Liver (tissue), 8 donors: ENCODE measurements at regions not wholly inside any gene's neighbourhood (a gene's known extent, or its start where the extent isn't known, plus 50 kb on each side); places are given as distances from the start of the nearest gene placed in this dataset.

Experiments
- DNase-seq: peaks from one replicate; pipeline ENCODE4 v3.0.0-alpha.2; 2017; ENCODE audit warnings: low spot score
- H3K27ac ChIP-seq, 2 donors: one replicate each; pipeline ENCODE4 v1.7.0; 2013; ENCODE audit warnings: inconsistent platforms in 2 of 2, low read length in 2 of 2, control low read depth in 1 of 2, low read depth in 1 of 2, mild to moderate bottlenecking in 1 of 2
- H3K27me3 ChIP-seq, 4 donors: one replicate each; pipeline versions ENCODE4 v1.6.1 to v1.7.0; 2013; ENCODE audit warnings: low read length in 3 of 4, inconsistent platforms in 1 of 4, mild to moderate bottlenecking in 1 of 4, moderate library complexity in 1 of 4; ENCODE audit not compliant: control insufficient read depth in 4 of 4, insufficient read depth in 4 of 4
- H3K36me3 ChIP-seq, 4 donors: one replicate each; pipeline versions ENCODE4 v1.6.1 to v1.7.0; 2013; ENCODE audit warnings: low read length in 3 of 4, mild to moderate bottlenecking in 3 of 4, low read depth in 1 of 4, moderate library complexity in 1 of 4; ENCODE audit not compliant: control insufficient read depth in 4 of 4, insufficient read depth in 3 of 4
- H3K4me1 ChIP-seq, 4 donors: one replicate each; pipeline versions ENCODE4 v1.6.1 to v1.7.0; 2013; ENCODE audit warnings: low read length in 3 of 4, mild to moderate bottlenecking in 3 of 4, moderate library complexity in 1 of 4; ENCODE audit not compliant: control insufficient read depth in 4 of 4, insufficient read depth in 4 of 4
- H3K4me3 ChIP-seq, 3 donors: one replicate each; pipeline versions ENCODE4 v1.6.1 to v1.7.0; 2013; ENCODE audit warnings: low read length in 3 of 3, control low read depth in 1 of 3, low read depth in 1 of 3, mild to moderate bottlenecking in 1 of 3
- H3K9ac ChIP-seq, 2 donors: one replicate each; pipeline ENCODE4 v1.7.0; 2013; ENCODE audit warnings: low read length in 2 of 2, mild to moderate bottlenecking in 2 of 2, moderate library complexity in 2 of 2, control low read depth in 1 of 2, low read depth in 1 of 2
- H3K9me3 ChIP-seq, 4 donors: one replicate each; pipeline versions ENCODE4 v1.6.1 to v1.7.0; 2013; ENCODE audit warnings: low read length in 3 of 4; ENCODE audit not compliant: control insufficient read depth in 4 of 4
- ATF3 ChIP-seq: IDR thresholded peaks from 2 replicates; pipeline ENCODE4 v1.6.1; 2016; ENCODE audit warnings: antibody characterized with exemption
- CTCF ChIP-seq: fragments of 150-350 bp; IDR thresholded peaks from 2 replicates; pipeline ENCODE4 v1.5.1; 2017; ENCODE audit warnings: improper control_type of control experiment, low read depth, low read length; ENCODE audit not compliant: missing input control
- EGR1 ChIP-seq, 2 donors: IDR thresholded peaks; 2 replicates each; pipeline ENCODE4 v1.6.1; 2016 to 2018; ENCODE audit warnings: antibody characterized with exemption in 2 of 2, low read depth in 2 of 2
- FOXA1 ChIP-seq: IDR thresholded peaks from 2 replicates; pipeline ENCODE4 v1.6.1; 2016; ENCODE audit warnings: antibody characterized with exemption
- FOXA2 ChIP-seq: IDR thresholded peaks from 2 replicates; pipeline ENCODE4 v1.6.1; 2016; ENCODE audit warnings: antibody characterized with exemption
- GABPA ChIP-seq, 2 donors: IDR thresholded peaks in 1 of 2; conservative IDR thresholded peaks in 1 of 2; 2 replicates each; pipeline ENCODE4 v1.6.1; 2016; ENCODE audit warnings: antibody characterized with exemption in 2 of 2, mild to moderate bottlenecking in 1 of 2, moderate library complexity in 1 of 2
- HNF4A ChIP-seq, 2 donors: conservative IDR thresholded peaks; 2 replicates each; pipeline ENCODE4 v1.6.1; 2016; ENCODE audit warnings: antibody characterized with exemption in 2 of 2, mild to moderate bottlenecking in 2 of 2
- HNF4G ChIP-seq: IDR thresholded peaks from 2 replicates; pipeline ENCODE4 v1.6.1; 2016; ENCODE audit warnings: antibody characterized with exemption
- JUND ChIP-seq, 2 donors: IDR thresholded peaks; 2 replicates each; pipeline ENCODE4 v1.6.1; 2016; ENCODE audit warnings: antibody characterized with exemption in 2 of 2
- MAX ChIP-seq: IDR thresholded peaks from 2 replicates; pipeline ENCODE4 v1.6.1; 2016; ENCODE audit warnings: antibody characterized with exemption
- NR2F2 ChIP-seq: IDR thresholded peaks from 2 replicates; pipeline ENCODE4 v1.6.1; 2016; ENCODE audit warnings: antibody characterized with exemption
- RAD21 ChIP-seq, 2 donors: IDR thresholded peaks; 2 replicates each; pipeline ENCODE4 v1.6.1; 2016; ENCODE audit warnings: antibody characterized with exemption in 2 of 2, mild to moderate bottlenecking in 2 of 2
- RXRA ChIP-seq, 2 donors: IDR thresholded peaks; 2 replicates each; pipeline ENCODE4 v1.6.1; 2017 to 2018; ENCODE audit warnings: antibody characterized with exemption in 2 of 2, mild to moderate bottlenecking in 1 of 2
- SP1 ChIP-seq: IDR thresholded peaks from 2 replicates; pipeline ENCODE4 v1.6.1; 2018; ENCODE audit warnings: antibody characterized with exemption, mild to moderate bottlenecking
- TAF1 ChIP-seq: conservative IDR thresholded peaks from 2 replicates; pipeline ENCODE4 v1.6.1; 2016; ENCODE audit warnings: antibody characterized with exemption, mild to moderate bottlenecking
- YY1 ChIP-seq: IDR thresholded peaks from 2 replicates; pipeline ENCODE4 v1.6.1; 2016; ENCODE audit warnings: antibody characterized with exemption, mild to moderate bottlenecking
- WGBS: extraction: QIAGEN DNeasy Blood & Tissue Kit; methylation state at CpG from one replicate; pipeline ENCODE4 v1.1.7; 2013; 5-methylcytosine and 5-hydroxymethylcytosine counted together
- TF ChIP-seq, protein P1 (sequence below): IDR thresholded peaks from 2 replicates; pipeline ENCODE4 v1.6.1; 2016; ENCODE audit warnings: antibody characterized with exemption, mild to moderate bottlenecking
- TF ChIP-seq, protein P2 (sequence below): IDR thresholded peaks from 2 replicates; pipeline ENCODE4 v1.6.1; 2016; ENCODE audit warnings: antibody characterized with exemption
- donor health status: healthy.
- donor health status: healthy.
- donor health status: healthy.
- donor health status: healthy.
- donor health status: healthy.

GRCh38 chr9:23630488-23630887 lies 195.6 kb downstream of the ELAVL2 start:
- no peaks in the 10 kb centered on the region for H3K27me3 ChIP-seq
- H3K36me3 ChIP-seq = no peaks in the 10 kb centered on the region
- no peak overlapping the region for H3K27ac ChIP-seq
- no peak overlapping the region for H3K9ac ChIP-seq
- no peaks in the 10 kb centered on the region for H3K9me3 ChIP-seq
- 76% methylated on average over 2 of the region's 2 CpGs for WGBS
- no peak for DNase-seq
- no peak overlapping the region for H3K4me3 ChIP-seq
- no peak for TF ChIP-seq YY1
- TF ChIP-seq NR2F2 = no peak
- no peak for TF ChIP-seq TAF1
- TF ChIP-seq SP1 = no peak
- TF ChIP-seq JUND (IDR thresholded peaks at IDR 0.05) = no peak
- TF ChIP-seq FOXA2 = no peak
- TF ChIP-seq GABPA (IDR thresholded peaks at IDR 0.05 in 1 of 2, conservative IDR thresholded peaks at IDR 0.05 in 1 of 2) = no peak
- no peak for TF ChIP-seq EGR1 (IDR thresholded peaks at IDR 0.05; ENCODE audit: low read depth in 2 of 2)
- TF ChIP-seq, protein P1, sequence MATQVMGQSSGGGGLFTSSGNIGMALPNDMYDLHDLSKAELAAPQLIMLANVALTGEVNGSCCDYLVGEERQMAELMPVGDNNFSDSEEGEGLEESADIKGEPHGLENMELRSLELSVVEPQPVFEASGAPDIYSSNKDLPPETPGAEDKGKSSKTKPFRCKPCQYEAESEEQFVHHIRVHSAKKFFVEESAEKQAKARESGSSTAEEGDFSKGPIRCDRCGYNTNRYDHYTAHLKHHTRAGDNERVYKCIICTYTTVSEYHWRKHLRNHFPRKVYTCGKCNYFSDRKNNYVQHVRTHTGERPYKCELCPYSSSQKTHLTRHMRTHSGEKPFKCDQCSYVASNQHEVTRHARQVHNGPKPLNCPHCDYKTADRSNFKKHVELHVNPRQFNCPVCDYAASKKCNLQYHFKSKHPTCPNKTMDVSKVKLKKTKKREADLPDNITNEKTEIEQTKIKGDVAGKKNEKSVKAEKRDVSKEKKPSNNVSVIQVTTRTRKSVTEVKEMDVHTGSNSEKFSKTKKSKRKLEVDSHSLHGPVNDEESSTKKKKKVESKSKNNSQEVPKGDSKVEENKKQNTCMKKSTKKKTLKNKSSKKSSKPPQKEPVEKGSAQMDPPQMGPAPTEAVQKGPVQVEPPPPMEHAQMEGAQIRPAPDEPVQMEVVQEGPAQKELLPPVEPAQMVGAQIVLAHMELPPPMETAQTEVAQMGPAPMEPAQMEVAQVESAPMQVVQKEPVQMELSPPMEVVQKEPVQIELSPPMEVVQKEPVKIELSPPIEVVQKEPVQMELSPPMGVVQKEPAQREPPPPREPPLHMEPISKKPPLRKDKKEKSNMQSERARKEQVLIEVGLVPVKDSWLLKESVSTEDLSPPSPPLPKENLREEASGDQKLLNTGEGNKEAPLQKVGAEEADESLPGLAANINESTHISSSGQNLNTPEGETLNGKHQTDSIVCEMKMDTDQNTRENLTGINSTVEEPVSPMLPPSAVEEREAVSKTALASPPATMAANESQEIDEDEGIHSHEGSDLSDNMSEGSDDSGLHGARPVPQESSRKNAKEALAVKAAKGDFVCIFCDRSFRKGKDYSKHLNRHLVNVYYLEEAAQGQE = no peak
- no peak for TF ChIP-seq HNF4A (conservative IDR thresholded peaks at IDR 0.05)
- no peak for TF ChIP-seq FOXA1
- TF ChIP-seq CTCF = no peak
- TF ChIP-seq RXRA (IDR thresholded peaks at IDR 0.05) = no peak
- TF ChIP-seq HNF4G = no peak
- TF ChIP-seq, protein P2, sequence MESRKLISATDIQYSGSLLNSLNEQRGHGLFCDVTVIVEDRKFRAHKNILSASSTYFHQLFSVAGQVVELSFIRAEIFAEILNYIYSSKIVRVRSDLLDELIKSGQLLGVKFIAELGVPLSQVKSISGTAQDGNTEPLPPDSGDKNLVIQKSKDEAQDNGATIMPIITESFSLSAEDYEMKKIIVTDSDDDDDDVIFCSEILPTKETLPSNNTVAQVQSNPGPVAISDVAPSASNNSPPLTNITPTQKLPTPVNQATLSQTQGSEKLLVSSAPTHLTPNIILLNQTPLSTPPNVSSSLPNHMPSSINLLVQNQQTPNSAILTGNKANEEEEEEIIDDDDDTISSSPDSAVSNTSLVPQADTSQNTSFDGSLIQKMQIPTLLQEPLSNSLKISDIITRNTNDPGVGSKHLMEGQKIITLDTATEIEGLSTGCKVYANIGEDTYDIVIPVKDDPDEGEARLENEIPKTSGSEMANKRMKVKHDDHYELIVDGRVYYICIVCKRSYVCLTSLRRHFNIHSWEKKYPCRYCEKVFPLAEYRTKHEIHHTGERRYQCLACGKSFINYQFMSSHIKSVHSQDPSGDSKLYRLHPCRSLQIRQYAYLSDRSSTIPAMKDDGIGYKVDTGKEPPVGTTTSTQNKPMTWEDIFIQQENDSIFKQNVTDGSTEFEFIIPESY = no peak
- no peak for TF ChIP-seq ATF3
- TF ChIP-seq RAD21 (IDR thresholded peaks at IDR 0.05) = no peak
- TF ChIP-seq MAX = no peak
- H3K4me1 ChIP-seq = no peaks in the 10 kb centered on the region

DNA sequence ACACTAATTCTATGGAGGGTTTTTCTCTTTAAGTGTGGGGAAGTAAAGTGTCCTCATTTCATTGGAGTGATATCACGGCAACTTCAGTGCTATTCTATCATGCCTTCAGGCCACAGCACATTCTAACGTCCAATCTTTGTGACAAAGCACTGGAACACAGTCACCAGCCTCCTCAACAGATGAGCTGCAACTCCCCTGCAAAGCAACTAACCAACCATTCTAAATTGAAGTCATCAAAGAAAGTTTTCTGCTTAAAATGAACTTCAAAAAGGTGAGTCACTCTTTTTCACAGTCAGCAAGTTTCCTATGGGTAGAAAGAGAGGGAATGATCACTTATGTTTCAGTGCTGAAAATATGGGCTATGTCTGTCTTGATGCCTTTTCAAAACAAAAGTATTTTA lies 190.8 kb downstream of the ELAVL2 start:
- no peak for DNase-seq
- Histone ChIP-seq H3K27ac (no peak overlapping the region), H3K4me3 (no peak overlapping the region), H3K36me3 (no peaks in the 10 kb centered on the region), H3K4me1 (no peaks in the 10 kb centered on the region), H3K9ac (no peak overlapping the region), H3K27me3 (no peaks in the 10 kb centered on the region), H3K9me3 (no peaks in the 10 kb centered on the region)
- WGBS = 76% methylated on average over 2 of the region's 2 CpGs
- TF ChIP-seq JUND (IDR thresholded peaks at IDR 0.05) = no peak
- TF ChIP-seq NR2F2 = no peak
- TF ChIP-seq FOXA2 = no peak
- TF ChIP-seq ATF3 = no peak
- no peak for TF ChIP-seq HNF4G
- TF ChIP-seq HNF4A (conservative IDR thresholded peaks at IDR 0.05) = no peak
- no peak for TF ChIP-seq CTCF
